ENCODE measurements at regions not wholly inside any gene's neighbourhood (a gene's known extent, or its start where the extent isn't known, plus 50 kb on each side); places are given as distances from the start of the nearest gene placed in this dataset.
"Not testable (repeated sequence)": the region's sequence is repeated elsewhere in the genome, so short reads cannot be mapped to it uniquely, and the experiment has no call there.

DNA sequence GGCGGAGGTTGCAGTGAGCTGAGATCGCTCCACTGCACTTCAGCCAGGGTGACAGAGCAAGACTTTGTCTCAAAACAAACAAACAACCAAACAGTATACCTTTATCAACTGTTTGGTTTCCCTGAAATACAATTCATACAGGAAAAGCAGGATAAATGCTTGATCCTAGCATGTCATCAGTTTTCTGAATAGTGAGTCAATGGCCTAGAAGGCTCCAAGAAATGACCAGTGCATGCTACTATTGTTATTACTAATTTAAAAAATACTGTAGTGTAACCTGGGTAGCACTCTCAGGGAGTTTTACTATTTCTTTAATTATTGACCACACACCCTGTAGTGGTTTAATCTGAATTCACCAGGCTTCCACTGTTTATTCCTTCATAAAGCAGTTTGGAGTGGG is 101.0 kb upstream of the PTPN3 start:
- no peak for DNase-seq

DNA sequence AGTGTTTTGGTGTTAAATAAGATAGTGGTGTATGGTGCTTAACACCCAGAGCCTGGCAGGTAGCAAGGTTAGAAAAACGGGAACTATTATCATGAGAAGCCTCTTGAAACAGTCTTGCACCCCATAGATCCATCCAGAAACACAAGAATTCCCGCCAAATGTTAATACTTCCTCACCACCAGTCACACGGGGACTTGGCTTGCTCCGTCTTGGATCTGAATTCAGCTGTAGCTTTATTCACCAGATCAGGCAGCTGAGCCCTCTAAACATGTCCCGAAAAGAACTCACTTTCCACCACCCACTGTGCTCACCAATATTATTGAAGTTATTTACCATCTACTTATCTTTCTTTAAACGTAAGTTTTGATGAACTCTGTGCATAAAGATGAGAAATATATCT is 101.6 kb upstream of the PTPN3 start:
- DNase-seq, result no peak

DNA sequence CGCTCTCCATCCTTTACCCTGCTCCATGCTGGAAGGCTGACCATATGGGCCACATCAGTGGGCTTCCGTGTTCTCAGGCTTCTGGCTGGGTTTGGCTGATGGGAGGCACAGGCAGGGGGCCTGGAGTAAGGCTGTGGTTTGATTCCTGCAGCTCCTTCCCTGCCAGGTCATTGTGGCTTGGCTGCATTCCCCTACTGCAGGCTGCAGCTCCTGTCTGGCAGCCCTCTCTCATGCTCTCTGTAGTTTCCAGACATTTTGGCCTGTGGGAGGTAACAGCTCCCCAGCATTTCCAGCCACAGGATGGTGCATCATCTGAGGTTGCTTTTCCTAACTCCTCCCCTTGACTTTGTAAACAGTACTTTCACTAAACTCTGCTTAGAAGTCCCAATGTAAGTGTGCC is 102.0 kb upstream of the PTPN3 start:
- DNase-seq, result no peak

DNA sequence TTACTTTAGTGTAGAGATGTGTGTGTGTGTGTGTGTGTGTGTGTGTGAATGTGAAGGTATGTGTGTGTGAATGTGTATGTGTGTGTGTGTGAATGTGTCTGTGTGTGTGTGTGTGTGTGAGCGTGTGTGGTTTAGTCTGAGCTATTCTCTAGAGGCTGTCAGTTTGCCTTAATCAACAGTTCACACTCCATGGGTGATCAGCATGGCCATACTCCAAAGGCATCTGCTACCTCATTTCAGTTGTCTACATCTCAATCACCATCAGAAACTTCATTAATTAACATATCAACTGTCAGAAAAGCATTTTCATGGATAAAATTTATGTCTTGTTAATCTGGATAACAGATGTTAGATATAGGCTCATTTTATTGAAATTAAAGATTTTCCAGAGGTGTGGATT is 103.1 kb upstream of the PTPN3 start:
- DNase-seq, result no peak

DNA sequence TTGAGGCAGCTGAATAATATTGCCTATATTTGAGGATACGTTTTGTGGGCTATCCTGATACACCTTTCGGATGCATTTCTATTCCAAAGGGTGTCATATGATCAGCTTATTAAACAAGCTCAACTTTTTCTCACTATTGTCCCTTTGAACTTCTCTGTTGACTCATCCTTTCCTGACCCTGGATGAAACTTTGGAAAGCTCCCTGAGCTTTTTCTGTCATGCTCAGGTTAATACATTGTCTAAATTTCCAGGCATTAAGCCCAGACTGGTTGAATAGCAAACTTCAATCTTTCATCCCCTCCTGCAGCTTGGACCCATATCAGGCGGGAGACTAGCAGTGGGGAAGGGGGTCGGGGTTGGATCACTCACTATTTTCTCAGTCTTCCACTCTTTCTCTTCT is 104.9 kb upstream of the PTPN3 start:
- DNase-seq, result no peak

DNA sequence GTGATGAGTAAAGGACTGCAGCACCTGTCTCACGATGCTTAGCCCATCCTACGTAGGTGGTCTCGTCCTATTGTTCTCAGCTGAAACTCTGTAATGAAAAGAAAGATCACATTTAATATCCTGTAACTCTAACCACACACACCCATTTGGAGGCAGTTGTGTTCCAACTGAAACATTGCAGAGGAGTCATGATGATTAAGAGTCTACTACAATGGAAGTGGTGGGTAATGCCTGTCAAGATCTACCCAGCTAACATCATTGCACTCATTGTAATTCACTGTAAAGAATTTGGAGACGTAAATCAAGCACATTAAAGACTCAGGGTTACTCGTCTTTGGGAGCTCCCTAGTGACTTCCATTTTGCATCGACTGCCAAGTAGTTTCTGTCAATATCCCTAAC is 106.0 kb upstream of the PTPN3 start:
- no peak for DNase-seq

DNA sequence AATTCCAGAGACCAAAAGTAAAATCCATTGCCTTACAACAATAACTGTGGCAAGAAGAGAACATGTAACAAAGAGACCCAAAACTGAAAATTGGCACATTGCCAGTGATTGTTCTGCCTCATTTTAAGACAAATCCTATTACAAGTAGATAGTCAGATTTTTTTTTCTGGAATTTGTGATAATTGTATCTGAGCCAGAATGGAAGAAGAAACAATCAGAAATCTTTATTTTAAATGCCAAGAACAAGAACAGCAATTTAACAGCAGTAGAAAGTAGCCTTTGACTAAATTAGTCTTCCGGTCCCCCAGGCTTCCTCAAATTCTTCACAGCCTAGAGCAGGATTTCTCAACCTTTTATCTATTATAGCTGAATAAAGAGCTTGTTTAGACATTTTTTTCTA is 106.7 kb upstream of the PTPN3 start:
- no peak for DNase-seq

DNA sequence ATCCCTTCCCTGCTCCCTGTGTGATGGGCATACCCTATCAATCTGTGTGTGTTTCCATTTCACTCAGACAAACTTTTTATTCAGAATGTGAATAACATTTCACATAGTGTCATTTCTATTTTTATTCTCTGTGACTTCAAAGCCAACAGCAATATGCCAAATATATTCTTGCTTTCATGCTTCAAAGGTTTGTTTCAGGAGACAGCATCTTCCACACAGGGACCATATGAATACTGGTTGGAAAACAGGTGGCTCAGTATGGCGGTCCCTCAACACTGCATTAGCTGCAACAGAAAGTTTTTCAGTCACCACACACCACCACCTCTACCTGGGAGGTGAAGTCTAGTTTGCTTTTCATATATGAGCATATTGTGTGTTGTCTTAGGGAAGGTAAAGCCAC is 111.0 kb upstream of the PTPN3 start:
- no peak for DNase-seq

DNA sequence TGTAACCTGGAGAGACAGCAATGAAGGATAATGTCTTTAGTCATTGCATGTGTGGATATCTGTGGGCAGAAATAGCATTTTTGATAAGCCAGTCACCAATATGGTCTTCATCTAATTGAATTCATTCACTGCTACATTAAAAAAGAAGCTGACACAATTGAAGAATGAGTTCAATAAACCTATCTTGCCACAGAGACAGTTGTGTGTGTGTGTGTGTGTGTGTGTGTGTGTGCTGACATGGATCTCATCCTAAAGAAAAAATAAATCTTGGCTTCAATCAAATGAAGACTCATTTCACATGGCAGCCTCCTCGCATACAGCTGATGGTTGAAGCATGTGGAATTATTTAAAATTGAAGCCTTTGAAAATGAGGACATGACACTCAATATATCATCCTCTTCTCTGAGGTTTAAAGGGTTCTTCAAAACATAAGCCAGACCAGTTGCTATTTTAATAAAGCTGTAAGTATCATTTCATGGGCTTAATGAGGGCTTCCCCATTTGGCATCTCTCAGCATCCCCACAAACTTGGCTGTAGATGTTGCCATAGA is 118.5 kb upstream of the PTPN3 start:
- DNase-seq, result no peak

DNA sequence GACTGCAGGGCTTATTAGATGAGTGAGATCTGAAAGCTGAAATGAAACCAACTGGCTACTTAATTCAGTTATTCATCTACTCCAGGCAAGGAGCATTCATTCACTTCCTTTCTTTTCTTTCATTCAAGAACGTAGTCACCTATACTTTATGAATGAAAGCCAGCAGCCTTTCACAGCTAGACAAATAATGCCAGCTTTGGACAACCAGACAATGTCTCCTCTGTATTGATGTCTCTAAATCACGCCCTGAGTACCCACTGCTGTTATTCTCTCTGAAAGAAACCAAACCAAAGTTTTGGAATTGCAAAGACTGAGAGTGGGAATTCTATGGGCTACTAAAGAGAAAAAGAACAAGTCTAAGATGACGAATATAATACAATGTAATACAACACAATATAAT is 121.2 kb upstream of the PTPN3 start:
- no peak for DNase-seq

DNA sequence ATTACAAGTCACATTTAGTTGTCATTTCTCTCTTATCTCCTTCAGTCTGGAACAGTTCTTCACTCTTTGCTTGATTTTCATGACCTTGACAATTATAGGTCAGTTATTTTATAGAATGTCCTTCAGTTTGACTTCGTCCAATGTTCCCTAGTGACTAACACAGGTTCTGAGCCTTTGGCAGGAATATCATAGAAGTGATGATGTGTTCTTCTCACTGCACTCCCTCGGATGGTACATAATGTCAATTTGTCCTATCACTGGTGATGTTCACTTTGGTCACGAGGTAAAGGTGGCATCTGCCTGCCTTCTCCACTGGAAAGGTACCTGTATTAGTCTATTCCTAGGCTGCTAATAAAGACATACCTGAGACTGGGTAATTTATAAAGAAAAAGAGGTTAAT is 126.0 kb upstream of the PTPN3 start:
- DNase-seq, result no peak

DNA sequence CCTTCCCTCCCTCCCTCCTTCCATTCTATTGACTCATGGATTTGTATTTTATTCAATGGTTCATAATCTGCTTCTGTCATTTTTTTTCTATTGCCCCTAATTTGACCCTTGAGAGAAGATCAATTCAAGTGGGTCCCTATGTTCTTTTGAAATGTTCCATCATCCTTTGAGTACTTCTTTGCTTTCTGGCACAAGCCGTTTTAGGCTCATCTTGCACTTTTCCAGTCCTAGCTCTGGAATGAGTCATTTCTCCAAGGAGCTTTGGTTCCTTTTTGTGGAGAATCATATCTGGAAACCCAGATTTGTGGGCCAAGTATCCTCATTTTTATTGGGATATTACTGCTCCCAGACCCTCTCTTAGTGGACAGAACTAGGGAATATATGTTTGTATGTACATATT is 126.8 kb upstream of the PTPN3 start:
- no peak for DNase-seq

DNA sequence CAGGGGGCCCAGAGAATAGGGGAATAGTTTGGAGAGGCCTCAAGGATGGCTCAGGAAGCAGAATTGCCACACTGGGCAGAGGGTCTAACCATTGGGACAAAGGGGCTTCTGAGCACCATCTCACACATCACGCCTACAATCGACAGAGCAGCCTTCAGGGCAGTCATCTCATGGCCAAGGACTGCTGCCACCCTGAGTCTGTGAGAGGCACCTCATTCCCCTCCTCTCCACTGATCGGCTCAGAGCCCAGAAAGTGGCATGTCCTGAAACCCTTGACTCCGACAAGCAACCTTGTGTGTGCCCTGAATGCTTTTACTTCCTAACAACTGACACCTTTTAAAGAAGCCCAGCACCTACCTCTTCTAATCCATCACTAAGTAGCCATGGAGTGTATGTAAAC is 128.9 kb upstream of the PTPN3 start:
- no peak for DNase-seq

DNA sequence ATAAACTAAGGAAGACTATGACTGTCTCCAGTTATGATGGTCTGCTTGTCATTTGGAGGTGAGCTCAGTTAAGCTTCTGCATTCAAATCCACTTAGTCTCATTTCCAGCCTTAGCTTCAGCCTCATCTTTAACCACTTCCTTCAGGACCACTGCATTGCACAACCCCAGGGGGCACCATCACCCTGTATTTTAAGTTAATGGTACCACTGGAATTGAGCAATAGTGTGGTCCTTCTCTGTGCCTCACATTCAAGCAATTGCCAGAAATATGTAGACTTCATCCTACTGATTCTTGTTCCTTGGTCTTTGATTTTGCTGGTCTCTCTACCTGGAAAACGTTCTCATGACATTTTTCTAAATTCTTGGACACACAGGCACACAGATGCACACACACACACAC is 131.5 kb upstream of the PTPN3 start:
- no peak for DNase-seq

DNA sequence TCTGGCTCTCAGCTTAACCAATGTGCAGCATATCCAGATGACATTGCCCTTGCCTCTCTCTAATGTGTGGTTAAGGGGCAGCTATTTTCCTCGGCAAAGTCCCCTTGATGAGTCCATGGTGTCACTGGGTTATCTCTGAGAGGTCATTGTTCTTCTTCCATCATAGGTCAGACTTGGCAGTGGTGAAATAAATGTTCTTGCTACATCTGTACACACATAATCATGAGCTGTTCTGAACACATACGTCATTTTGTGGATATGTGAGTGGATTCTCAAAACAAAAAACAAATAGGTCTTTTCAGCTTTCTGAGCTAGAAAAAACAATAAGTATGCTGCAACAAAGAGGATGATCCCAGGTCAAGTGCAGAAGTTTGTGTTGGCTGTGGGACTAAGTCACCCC is 134.7 kb upstream of the PTPN3 start:
- no peak for DNase-seq

DNA sequence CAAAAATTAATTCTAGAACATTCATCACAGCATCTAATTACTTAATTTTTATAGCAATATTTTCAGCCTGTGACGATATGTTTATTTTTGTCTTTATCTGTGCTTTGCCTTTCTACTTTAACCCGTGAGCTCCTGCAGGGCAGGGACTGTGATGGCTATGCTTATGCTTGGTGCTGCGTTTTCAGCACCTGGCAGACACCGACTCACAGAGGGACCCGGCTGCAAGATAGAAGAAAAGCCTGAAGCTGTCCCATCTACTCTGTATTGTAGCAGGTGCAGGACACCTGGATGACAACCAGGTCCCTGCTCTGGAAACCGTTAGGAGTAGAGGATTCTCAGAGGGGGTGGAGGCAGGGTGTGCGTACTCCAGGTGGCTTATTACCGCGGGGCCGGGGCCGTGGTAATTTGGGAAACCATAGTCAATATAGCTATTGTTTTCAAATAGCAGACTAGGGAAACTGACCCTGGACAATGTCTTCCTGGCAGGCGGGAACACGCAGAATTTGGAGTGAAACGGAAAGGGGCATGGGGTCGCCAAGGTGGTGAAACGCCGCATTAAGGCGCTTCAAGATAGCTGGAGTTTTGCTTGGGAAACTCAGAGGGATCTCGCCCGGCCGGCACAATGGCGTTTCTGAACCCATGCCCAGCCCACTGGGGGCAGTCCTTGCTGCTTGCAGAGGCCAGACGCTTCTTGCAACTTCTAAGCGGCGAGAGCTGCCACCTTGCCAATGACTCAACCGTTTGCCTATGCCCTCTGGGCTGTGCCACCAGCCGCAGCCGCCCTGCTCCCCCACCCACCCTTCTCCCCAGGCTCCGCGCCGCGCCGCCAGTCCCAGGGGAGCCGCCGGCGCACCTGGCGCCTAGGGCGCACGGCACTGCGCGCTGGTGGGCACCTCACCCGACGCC is 140.1 kb upstream of the PALM2AKAP2 start:
- no peak for DNase-seq

DNA sequence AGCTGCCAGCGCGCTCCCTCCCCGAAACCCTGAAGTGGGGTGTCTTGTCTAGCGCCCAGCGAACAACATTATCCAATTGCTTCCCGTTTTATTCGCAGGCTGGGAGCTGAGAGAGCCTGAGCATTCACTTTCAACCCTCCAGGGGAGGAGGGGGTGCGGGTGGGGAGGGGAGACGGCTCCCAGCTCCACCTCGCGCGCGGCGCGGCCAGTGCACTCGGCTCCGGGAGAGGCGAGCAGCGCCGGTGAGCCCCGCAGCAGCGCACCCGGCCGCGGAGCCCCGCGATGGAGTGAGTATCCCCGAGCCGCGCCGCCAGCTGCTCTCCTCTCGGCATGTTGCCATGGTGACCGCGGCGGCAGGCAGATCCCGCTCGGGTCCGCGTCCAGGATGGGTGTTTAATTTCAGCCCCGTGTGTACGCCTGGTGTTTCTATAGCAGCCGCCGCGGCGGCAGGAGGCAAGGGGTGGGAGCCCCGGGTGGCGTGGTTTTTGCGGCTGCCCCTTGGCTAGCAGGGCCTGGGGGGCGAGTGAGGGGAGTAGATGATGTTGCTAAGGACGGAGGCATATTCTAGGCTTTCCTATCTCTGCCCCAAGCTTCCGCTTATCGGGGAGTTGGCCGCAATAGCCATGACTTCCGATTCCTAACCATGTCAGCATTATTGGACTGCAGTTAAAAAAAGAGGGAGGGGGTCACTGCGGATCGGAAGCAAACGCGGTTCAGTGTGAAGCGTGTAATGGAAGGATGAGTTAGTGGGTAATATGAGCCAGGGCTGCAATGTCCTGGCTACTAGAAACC is 139.2 kb upstream of the PALM2AKAP2 start:
- DNase-seq, result no peak

DNA sequence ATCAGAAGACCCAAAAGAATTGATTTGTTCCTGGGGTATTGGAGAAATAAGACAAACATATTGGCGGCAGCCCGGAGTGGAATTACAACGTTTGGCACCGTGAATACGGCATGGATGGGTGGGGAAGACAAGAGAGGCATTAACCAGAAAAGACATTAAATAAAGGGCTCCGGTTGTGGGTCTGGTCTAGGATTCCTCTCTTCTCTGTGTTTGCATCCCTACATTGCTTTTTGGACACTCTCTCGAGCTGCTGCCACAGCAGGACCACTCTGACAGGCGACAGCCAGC is 138.7 kb upstream of the PALM2AKAP2 start:
- DNase-seq, result no peak

DNA sequence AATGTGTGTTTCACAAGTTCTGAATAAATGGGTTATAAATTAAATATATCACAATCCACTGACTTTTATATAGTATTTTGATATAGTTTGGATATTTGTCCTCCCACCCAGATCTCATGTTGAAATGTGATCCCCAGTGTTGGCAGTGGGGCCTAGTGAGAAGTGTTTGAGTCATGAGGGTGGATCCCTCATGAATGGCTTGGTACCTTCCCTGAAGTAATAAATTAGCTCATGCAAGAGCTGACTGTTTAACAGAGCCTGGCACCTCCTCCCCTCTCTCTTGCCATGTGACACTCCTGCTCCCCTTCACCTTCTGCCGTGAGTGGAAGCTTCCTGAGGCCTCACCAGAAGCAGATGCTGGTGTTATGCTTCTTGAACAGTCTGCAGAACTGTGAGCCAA is 127.9 kb upstream of the PALM2AKAP2 start:
- no peak for DNase-seq

DNA sequence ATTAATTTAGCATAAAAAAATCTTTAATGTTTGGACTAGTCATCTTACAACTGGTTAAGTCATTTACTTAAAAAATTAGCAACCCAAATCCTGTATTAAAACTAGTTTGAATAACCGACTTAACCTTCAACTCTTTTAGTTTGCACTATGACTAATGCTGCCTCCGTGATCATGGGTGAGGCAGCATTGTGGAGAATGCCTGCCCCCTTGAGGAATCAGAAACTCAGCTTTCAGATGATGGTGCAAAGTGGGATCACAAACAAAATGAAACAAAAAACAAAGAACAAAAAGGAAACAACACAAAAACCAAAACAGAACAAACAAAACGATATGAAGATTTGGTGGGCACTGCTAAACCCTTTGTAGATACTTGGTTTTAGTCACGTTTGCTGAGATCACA is 127.0 kb upstream of the PALM2AKAP2 start:
- DNase-seq, result peak; percentile 18

DNA sequence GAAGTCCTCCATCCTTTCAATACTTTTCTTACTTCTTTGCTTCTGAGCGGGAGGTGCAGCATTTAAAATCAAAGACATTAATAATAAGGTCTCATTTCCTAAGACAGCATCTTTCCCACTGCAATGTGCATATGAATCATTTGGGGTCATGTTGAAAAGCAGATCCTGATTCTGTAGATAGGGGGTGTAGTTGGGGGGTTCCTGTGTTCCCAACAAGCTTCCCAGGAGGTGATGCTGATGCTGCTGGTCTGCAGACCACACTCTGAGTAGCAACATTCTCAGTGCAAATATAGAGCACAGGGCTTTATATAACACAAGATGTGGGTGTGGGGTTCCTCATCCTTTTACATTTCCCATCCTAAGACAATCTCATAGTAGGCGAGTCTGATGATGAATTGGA is 126.5 kb upstream of the PALM2AKAP2 start:
- DNase-seq, result no peak

DNA sequence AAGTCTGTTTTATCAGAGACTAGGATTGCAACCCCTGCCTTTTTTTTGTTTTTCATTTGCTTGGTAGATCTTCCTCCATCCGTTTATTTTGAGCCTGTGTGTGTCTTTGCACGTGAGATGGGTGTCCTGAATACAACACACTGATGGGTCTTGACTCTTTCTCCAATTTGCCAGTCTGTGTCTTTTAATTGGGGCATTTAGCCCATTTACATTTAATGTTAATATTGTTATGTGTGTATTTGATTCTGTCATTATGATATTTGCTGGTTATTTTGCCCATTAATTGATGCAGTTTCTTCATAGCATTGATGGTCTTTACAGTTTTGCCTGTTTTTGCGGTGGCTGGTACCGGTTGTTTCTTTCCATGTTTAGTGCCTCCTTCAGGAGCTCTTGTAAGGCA is 116.0 kb upstream of the PALM2AKAP2 start:
- DNase-seq, result not testable (repeated sequence)

DNA sequence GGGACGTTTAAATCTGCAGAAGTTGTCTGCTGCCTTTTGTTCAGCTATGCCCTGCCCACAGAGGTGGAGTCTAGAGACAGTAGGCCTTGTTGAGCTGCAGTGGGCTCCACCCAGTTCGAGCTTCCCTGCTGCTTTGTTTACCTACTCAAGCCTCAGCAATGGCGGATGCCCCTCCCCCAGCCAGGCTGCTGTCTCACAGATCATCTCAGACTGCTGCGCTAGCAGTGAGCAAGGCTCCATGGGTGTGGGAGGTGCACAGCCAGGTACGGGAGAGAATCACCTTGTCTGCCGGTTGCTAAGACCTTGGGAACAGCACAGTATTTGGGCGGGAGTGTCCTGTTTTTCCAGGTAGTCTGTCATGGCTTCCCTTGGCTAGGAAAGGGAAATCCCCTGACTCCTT is 114.3 kb upstream of the PALM2AKAP2 start:
- not testable (repeated sequence) for DNase-seq

DNA sequence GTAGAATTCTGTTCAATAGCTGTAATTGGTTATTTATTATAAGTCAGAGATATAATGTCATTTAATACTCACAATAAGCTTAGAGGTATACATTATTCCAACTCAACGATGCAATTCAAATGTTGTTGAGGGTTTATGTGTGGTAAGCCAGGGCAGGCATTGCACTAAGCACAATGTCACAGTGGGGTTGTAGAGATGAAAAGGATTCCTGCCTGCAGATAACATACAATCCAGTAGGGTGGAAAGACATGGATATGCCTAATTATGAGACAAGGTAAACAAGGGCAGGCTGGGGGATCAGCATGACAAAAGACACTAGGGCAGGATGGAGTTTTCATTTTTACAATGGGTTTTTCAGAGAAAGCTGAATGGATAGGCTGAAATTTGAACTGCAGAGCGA is 98.7 kb upstream of the PALM2AKAP2 start:
- DNase-seq, result no peak

Data from activated CD4-positive, alpha-beta T cell treated with anti-CD3 and anti-CD28 coated beads, Interleukin-2, Interleukin-6, amounts not matched to agents 100 ng/mL and 50 ng/mL, durations not matched to agents 16 hours and 8 hours (primary cell).